ENCODE measurements at regions not wholly inside any gene's neighbourhood (a gene's known extent, or its start where the extent isn't known, plus 50 kb on each side); places are given as distances from the start of the nearest gene placed in this dataset.
A peak's percentile ranks its signal among the peaks of the same experiment; 100 is the strongest.
"Not testable (repeated sequence)": the region's sequence is repeated elsewhere in the genome, so short reads cannot be mapped to it uniquely, and the experiment has no call there.

GRCh38 chr1:60924964-60925798 lies 157.2 kb upstream of the NFIA start:
- ATAC-seq (peak; percentile 32), DNase-seq (ENCODE audit: missing footprints) (no peak)
- intact Hi-C loops (cut with DNase I): no loop called here

GRCh38 chr1:60924165-60924564 lies 158.2 kb upstream of the NFIA start:
- DNase-seq (ENCODE audit: missing footprints): no peak
- no peak for ATAC-seq
- intact Hi-C loops (cut with DNase I): no loop called here

GRCh38 chr1:60923389-60924087 lies 158.8 kb upstream of the NFIA start:
- intact Hi-C loops (cut with DNase I): no loop called here
- ATAC-seq (no peak), DNase-seq (ENCODE audit: missing footprints) (no peak)

- intact Hi-C loops (cut with DNase I): no loop called here
- peak; percentile 84 for DNase-seq (ENCODE audit: missing footprints)
- peak; percentile 36 for ATAC-seq
Observed at GRCh38 chr1:60922304-60922703, 160.1 kb upstream of the NFIA start.

GRCh38 chr1:60921175-60921574 lies 161.2 kb upstream of the NFIA start:
- ATAC-seq: no peak
- intact Hi-C loops (cut with DNase I): no loop called here
- DNase-seq (ENCODE audit: missing footprints): no peak

DNA sequence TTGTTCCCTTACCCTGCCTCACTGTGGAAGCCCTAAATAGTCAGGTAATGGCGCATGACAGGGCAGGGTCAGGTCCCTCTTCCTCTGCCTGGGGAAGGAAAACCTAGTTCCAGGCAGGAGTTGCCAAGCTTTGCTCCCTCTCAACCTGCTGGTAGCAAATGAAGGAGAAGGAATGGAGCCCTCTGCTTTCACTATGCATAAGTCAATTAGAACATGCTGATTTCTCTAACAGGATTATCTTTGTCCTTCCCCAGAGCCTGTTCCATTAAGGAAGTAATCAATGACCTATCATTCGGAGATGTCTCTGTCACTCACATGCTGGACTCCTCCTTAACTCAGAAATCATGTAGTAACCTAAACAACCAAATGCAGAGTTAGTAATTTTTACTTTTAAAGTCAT lies 161.8 kb upstream of the NFIA start:
- no peak for ATAC-seq
- no peak for DNase-seq (ENCODE audit: missing footprints)
- intact Hi-C loops (cut with DNase I): no loop called here

GRCh38 chr1:60918867-60919266 lies 163.5 kb upstream of the NFIA start:
- ATAC-seq: no peak
- intact Hi-C loops (cut with DNase I): no loop called here
- no peak for DNase-seq (ENCODE audit: missing footprints)

DNA sequence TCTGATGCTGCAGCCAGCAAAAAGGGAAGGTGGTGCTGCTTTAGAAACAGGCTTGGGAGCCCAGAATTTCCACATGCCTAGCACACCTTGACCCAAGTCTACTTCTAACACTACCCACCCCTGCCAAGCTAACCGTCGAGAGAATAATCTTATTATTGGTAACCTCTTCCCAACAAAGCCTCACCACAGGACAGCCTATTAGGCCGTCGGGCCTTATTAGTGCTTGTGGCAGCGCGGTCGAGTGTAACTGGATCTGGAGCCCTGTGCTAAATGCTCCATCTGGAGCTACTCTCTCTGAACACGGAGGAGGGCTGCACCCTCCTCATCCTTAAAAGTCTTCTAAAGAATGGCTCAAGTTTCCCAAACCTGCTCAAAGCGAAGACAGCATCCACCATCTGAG lies 165.5 kb upstream of the NFIA start:
- intact Hi-C loops (cut with DNase I): no loop called here
- ATAC-seq (no peak), DNase-seq (ENCODE audit: missing footprints) (no peak)

DNA sequence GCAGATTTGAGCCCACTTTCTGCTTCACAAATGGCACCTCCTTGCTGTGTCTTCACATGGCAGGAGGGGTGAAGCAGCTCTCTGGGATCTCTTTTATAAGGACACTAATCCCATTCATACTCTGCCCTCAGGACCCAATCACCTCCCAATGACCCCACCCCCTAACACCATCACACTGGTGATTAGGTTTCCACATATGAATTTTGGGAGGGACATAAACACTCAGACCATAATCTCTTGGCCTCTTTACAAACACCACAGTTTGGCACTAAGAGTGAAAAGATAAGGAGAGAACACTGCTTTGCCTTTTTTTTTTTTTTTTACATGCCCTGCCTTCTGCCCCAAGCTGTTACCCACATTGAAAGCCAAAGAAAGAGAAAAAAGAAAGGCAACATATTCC lies 166.2 kb upstream of the NFIA start:
- no peak for DNase-seq (ENCODE audit: missing footprints)
- ATAC-seq: peak; percentile 71
- intact Hi-C loops (cut with DNase I): no loop called here

GRCh38 chr1:60915441-60915840 lies 166.9 kb upstream of the NFIA start:
- no peak for ATAC-seq
- intact Hi-C loops (cut with DNase I): no loop called here
- no peak for DNase-seq (ENCODE audit: missing footprints)

GRCh38 chr1:60914982-60915381 lies 167.4 kb upstream of the NFIA start:
- DNase-seq (ENCODE audit: missing footprints) (no peak), ATAC-seq (no peak)
- intact Hi-C loops (cut with DNase I): no loop called here

DNA sequence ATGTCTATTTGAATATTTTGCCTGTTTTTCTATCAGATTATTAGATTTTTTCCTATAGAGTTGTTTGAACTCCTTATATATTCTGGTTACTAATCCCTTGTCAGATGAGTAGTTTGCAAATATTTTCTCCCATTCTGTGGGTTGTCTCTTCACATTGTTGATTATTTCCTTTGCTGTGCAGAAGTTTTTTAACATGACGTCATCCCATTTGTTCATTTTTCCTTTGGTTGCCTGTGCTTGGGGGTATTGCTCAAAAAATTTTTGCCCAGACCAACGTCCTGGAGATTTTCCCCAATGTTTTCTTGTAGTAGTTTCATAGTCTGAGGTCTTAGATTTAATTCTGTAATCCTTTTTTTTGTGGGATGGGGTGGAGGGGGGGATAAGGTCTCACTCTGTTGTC lies 168.7 kb upstream of the NFIA start:
- DNase-seq (ENCODE audit: missing footprints); intact Hi-C loops (cut with DNase I); ATAC-seq: not testable (repeated sequence)

- ATAC-seq: no peak
- intact Hi-C loops (cut with DNase I): no loop called here
- no peak for DNase-seq (ENCODE audit: missing footprints)
Observed at GRCh38 chr1:60913039-60913438, 169.3 kb upstream of the NFIA start.

DNA sequence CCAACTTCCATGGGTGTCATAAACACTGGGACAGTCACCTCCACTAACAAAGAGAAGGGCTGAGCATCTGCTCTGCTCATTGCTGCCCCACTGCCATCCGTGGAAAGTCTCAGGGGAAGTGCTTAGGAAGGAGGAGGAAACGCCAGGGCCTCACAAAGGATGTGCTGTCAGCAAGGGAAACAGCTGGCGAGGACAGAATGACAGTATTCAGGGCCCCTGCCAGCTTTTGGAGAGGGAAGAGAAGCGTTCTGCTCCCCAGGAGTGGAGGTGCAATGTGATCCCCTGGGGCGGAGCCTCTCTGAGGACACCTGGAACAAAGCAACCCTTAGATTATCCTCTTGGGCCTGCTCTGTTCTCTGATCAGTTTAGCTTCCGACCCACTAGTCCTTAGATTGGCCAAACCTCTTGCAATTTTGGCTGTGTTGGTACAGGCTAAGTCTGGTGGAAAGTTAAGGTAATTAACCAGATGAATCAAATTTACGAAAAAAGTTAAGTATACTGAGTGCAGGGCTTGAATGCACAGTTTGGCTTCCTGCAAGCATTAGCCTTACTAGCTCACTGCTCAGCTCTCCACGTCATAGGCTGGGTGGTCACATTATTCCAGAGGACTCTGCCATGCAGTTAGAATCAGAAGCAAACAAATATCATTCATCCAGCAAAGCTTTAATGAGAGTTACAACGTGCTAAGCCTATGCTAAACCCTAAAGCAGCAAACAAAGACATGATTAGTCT lies 170.2 kb upstream of the NFIA start:
- DNase-seq (ENCODE audit: missing footprints) (peak; percentile 83), ATAC-seq (peak; percentile 89)
- intact Hi-C loops (cut with DNase I): no loop called here

DNA sequence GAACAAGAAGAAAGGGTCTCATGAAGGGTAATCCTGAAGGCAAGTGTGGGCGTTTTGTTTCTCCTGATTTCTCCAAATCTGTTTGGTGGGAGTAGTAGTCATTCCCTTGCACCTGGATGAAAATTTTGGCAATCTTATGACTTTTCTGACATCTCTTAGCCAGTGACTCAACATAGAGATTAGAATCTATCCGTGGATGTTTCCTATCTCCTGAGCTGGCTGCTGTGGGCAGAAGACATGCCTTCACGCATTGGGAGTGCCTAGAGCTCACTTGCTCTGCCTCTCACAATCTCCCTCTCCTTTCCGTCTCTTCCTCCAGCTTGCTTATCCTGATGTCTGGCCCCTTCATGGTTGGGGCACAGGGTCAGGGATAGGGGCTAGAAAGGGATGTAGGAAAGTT lies 174.2 kb upstream of the NFIA start:
- DNase-seq (ENCODE audit: missing footprints) (no peak), ATAC-seq (no peak)
- intact Hi-C loops (cut with DNase I): no loop called here

GRCh38 chr1:60906526-60906925 lies 175.8 kb upstream of the NFIA start:
- DNase-seq (ENCODE audit: missing footprints) (no peak), ATAC-seq (no peak)
- intact Hi-C loops (cut with DNase I): no loop called here

DNA sequence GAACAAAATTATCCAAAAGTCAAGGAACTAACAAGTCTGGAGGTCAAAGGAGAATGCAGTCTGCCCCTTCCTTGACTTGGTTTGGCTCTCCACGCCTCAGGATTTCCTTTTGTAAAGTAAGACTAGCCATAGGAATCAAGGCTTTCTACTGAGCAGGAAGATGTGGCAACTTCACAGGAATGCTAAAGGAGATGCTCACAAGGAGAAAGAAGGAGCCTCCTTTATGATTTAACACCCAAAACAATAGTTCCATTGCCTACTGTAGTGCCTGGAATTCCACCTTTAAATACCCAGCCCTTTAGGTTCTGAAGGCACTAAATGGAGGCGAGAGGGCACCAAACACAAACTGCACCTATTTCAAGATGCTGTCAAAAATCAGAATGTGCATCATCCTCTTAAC lies 176.3 kb upstream of the NFIA start:
- DNase-seq (ENCODE audit: missing footprints) (no peak), ATAC-seq (no peak)
- intact Hi-C loops (cut with DNase I): no loop called here

- intact Hi-C loops (cut with DNase I): no loop called here
- ATAC-seq (peak; percentile 83), DNase-seq (ENCODE audit: missing footprints) (peak; percentile 81)
Observed at GRCh38 chr1:60904099-60904851, 178.1 kb upstream of the NFIA start.

- intact Hi-C loops (cut with DNase I): no loop called here
- DNase-seq (ENCODE audit: missing footprints) (peak; percentile 86), ATAC-seq (peak; percentile 86)
Observed at GRCh38 chr1:60903591-60903990, 178.8 kb upstream of the NFIA start.

All from Right ventricle myocardium inferior (tissue), 1 donor.